ENCODE measurements at regions not wholly inside any gene's neighbourhood (a gene's known extent, or its start where the extent isn't known, plus 50 kb on each side); places are given as distances from the start of the nearest gene placed in this dataset.
"Not testable (repeated sequence)": the region's sequence is repeated elsewhere in the genome, so short reads cannot be mapped to it uniquely, and the experiment has no call there.

GRCh38 chr2:194867328-194867727 lies 789.7 kb upstream of the SLC39A10 start:
- Histone ChIP-seq H3K36me3 (ENCODE audit: control insufficient read depth in 2 of 2, insufficient read depth in 1 of 2, low read length in 2 of 2) (no peaks in the 10 kb centered on the region), H3K4me1 (ENCODE audit: control insufficient read depth, insufficient read depth, low read length) (no peaks in the 10 kb centered on the region), H3K4me3 (ENCODE audit: low read depth, low read length) (no peak overlapping the region), H3K27ac (ENCODE audit: extremely low read depth, low read depth, low read length) (no peak overlapping the region), H3K9me3 (ENCODE audit: control insufficient read depth, insufficient read depth, low read depth, low read length) (no peaks in the 10 kb centered on the region)
- TF ChIP-seq ZNF654 (tag by site-specific recombination; IDR thresholded peaks at IDR 0.05; ENCODE audit: low read depth) (peak; percentile 18; the same call in 1 of the 2 replicates), ZNF549 (tag by site-specific recombination; IDR thresholded peaks at IDR 0.05) (no peak), ZNF777 (tag by site-specific recombination; IDR thresholded peaks at IDR 0.05; ENCODE audit: borderline replicate concordance) (no peak), ZNF10 (tag by site-specific recombination; IDR thresholded peaks at IDR 0.05) (no peak), ZBTB48 (tag by site-specific recombination; IDR thresholded peaks at IDR 0.05) (no peak), INSM2 (tag by site-specific recombination; IDR thresholded peaks at IDR 0.05) (no peak), ZNF449 (tag by site-specific recombination; IDR thresholded peaks at IDR 0.05) (no peak), FEZF1 (tag by site-specific recombination; IDR thresholded peaks at IDR 0.05) (no peak), GLI2 (tag by site-specific recombination; IDR thresholded peaks at IDR 0.05; ENCODE audit: borderline replicate concordance, low read depth) (no peak)
- ChIA-PET POLR2A (no interaction called here), CTCF (interaction anchor here (0.5 to 1.4 kb wide), 11 partner anchors 9 to 1191 kb away, joined by 3 to 6 read pairs (median 3); no protein-coding TSS in a partner anchor)

- Histone ChIP-seq H3K4me1 (ENCODE audit: control insufficient read depth, insufficient read depth, low read length) (no peaks in the 10 kb centered on the region), H3K4me3 (ENCODE audit: low read depth, low read length) (no peak overlapping the region), H3K36me3 (ENCODE audit: control insufficient read depth in 2 of 2, insufficient read depth in 1 of 2, low read length in 2 of 2) (no peaks in the 10 kb centered on the region), H3K9me3 (ENCODE audit: control insufficient read depth, insufficient read depth, low read depth, low read length) (no peaks in the 10 kb centered on the region), H3K27ac (ENCODE audit: extremely low read depth, low read depth, low read length) (no peak overlapping the region)
- TF ChIP-seq ZNF600 (tag by site-specific recombination; IDR thresholded peaks at IDR 0.05) (no peak), ZNF658 (tag by site-specific recombination; IDR thresholded peaks at IDR 0.05) (no peak), ZNF560 (tag by site-specific recombination; IDR thresholded peaks at IDR 0.05; ENCODE audit: borderline replicate concordance) (no peak), ZNF433 (tag by site-specific recombination; IDR thresholded peaks at IDR 0.05; ENCODE audit: low read depth) (no peak), KLF16 (tag by site-specific recombination; IDR thresholded peaks at IDR 0.05) (no peak), ZFP3 (tag by site-specific recombination; IDR thresholded peaks at IDR 0.05; ENCODE audit: low read depth) (no peak), ZNF792 (tag by site-specific recombination; IDR thresholded peaks at IDR 0.05) (no peak)
- ChIA-PET POLR2A (no interaction called here), CTCF (no interaction called here)
Observed at GRCh38 chr2:194854941-194855340, 802.1 kb upstream of the SLC39A10 start.

- H3K4me3 ChIP-seq (ENCODE audit: low read depth, low read length) = no peak overlapping the region
- H3K4me1 ChIP-seq (ENCODE audit: control insufficient read depth, insufficient read depth, low read length) = no peaks in the 10 kb centered on the region
- no peaks in the 10 kb centered on the region for H3K36me3 ChIP-seq (ENCODE audit: control insufficient read depth in 2 of 2, insufficient read depth in 1 of 2, low read length in 2 of 2)
- CTCF ChIA-PET = no interaction called here
- POLR2A ChIA-PET = no interaction called here
- no peaks in the 10 kb centered on the region for H3K9me3 ChIP-seq (ENCODE audit: control insufficient read depth, insufficient read depth, low read depth, low read length)
- no peak for TF ChIP-seq ZNF366 (tag by site-specific recombination; conservative IDR thresholded peaks at IDR 0.05)
- H3K27ac ChIP-seq (ENCODE audit: extremely low read depth, low read depth, low read length) = no peak overlapping the region
Observed at GRCh38 chr2:194842871-194843270, 814.2 kb upstream of the SLC39A10 start.

GRCh38 chr2:194834371-194834770 lies 822.7 kb upstream of the SLC39A10 start:
- H3K27ac ChIP-seq (ENCODE audit: extremely low read depth, low read depth, low read length); H3K36me3 ChIP-seq (ENCODE audit: control insufficient read depth in 2 of 2, insufficient read depth in 1 of 2, low read length in 2 of 2); H3K4me3 ChIP-seq (ENCODE audit: low read depth, low read length); H3K4me1 ChIP-seq (ENCODE audit: control insufficient read depth, insufficient read depth, low read length); H3K9me3 ChIP-seq (ENCODE audit: control insufficient read depth, insufficient read depth, low read depth, low read length); POLR2A ChIA-PET; CTCF ChIA-PET: not testable (repeated sequence)
